MM.1S (cell line): ENCODE measurements at regions not wholly inside any gene's neighbourhood (a gene's known extent, or its start where the extent isn't known, plus 50 kb on each side); places are given as distances from the start of the nearest gene placed in this dataset.

Experiments used
- DNase-seq: peaks from one replicate; pipeline ENCODE4 v3.0.0-alpha.2; 2015
- H2AFZ ChIP-seq: fragments of 300-600 bp; sonication (generic); 2 replicates; pipeline ENCODE4 v1.6.0; 2016; ENCODE audit warnings: antibody characterized with exemption, low read length
- H3F3A ChIP-seq: fragments of 300-600 bp; sonication (generic); 2 replicates; pipeline ENCODE4 v1.6.1; 2016; ENCODE audit warnings: mild to moderate bottlenecking, antibody characterized with exemption, low read length, moderate library complexity, mixed read lengths; ENCODE audit not compliant: insufficient read depth
- H3K27ac ChIP-seq: fragments of 300-600 bp; sonication (generic); 2 replicates; pipeline ENCODE4 v1.5.1; 2016; ENCODE audit warnings: mild to moderate bottlenecking, low read length
- H3K27me3 ChIP-seq: fragments of 300-600 bp; sonication (generic); replicated peaks from 2 replicates; pipeline ENCODE4 v1.6.0; 2016; ENCODE audit warnings: low read length; ENCODE audit not compliant: insufficient read depth
- H3K36me3 ChIP-seq: fragments of 300-600 bp; sonication (generic); replicated peaks from 2 replicates; pipeline ENCODE4 v1.6.1; 2016; ENCODE audit warnings: mild to moderate bottlenecking, low read length, mixed read lengths; ENCODE audit not compliant: insufficient read depth
- H3K4me1 ChIP-seq: fragments of 300-600 bp; sonication (generic); 2 replicates; pipeline ENCODE4 v1.6.1; 2016; ENCODE audit warnings: low read length, mixed read lengths
- H3K4me2 ChIP-seq: fragments of 300-600 bp; sonication (generic); 2 replicates; pipeline ENCODE4 v1.6.0; 2016; ENCODE audit warnings: low read depth, low read length
- H3K4me3 ChIP-seq: fragments of 300-600 bp; sonication (generic); 2 replicates; pipeline ENCODE4 v1.5.1; 2016; ENCODE audit warnings: low read length, mixed read lengths
- H3K79me2 ChIP-seq: fragments of 300-600 bp; sonication (generic); 2 replicates; pipeline ENCODE4 v1.6.1; 2016; ENCODE audit warnings: mixed run types, low read length, mixed read lengths
- H3K9ac ChIP-seq: fragments of 300-600 bp; sonication (generic); 2 replicates; pipeline ENCODE4 v1.6.1; 2016; ENCODE audit warnings: low read length, mixed read lengths
- H3K9me2 ChIP-seq: fragments of 300-600 bp; sonication (generic); replicated peaks from 2 replicates; pipeline ENCODE4 v1.6.1; 2016; ENCODE audit warnings: mild to moderate bottlenecking, low read length, mixed read lengths; ENCODE audit not compliant: insufficient read depth
- H3K9me3 ChIP-seq: fragments of 300-600 bp; sonication (generic); replicated peaks from 2 replicates; pipeline ENCODE4 v1.6.1; 2016; ENCODE audit warnings: mild to moderate bottlenecking, low read length, mixed read lengths; ENCODE audit not compliant: insufficient read depth
- H4K20me1 ChIP-seq: fragments of 300-600 bp; sonication (generic); 2 replicates; pipeline ENCODE4 v1.6.1; 2016; ENCODE audit warnings: mild to moderate bottlenecking, low read length, moderate library complexity, mixed read lengths; ENCODE audit not compliant: insufficient read depth
- CTCF ChIP-seq: fragments of 300-600 bp; sonication (generic); IDR thresholded peaks from 2 replicates; pipeline ENCODE4 v1.5.1; 2016; ENCODE audit warnings: antibody characterized with exemption, low read length, mixed read lengths
- EZH2 ChIP-seq: fragments of 300-600 bp; sonication (generic); optimal IDR thresholded peaks from 2 replicates; pipeline ENCODE3; 2017; ENCODE audit warnings: low read depth, mild to moderate bottlenecking, antibody characterized with exemption, low read length, mixed read lengths
- EZH2phosphoT487 ChIP-seq: fragments of 300-600 bp; sonication (generic); IDR thresholded peaks from 2 replicates; pipeline ENCODE4 v1.6.1; 2018; ENCODE audit warnings: antibody characterized with exemption, low read length

- no peak overlapping the region for H3K9ac ChIP-seq
- TF ChIP-seq EZH2, result no peak
- no peak for TF ChIP-seq CTCF
- no peak for TF ChIP-seq EZH2phosphoT487
- no peak for DNase-seq
- no peak overlapping the region for H2AFZ ChIP-seq
- no peaks in the 10 kb centered on the region for H3K4me1 ChIP-seq
- H3K27ac ChIP-seq, result no peak overlapping the region
- H3K36me3 ChIP-seq, result no peaks in the 10 kb centered on the region
- no peaks in the 10 kb centered on the region for H3K9me2 ChIP-seq
- H4K20me1 ChIP-seq, result no peaks in the 10 kb centered on the region
- no peaks in the 10 kb centered on the region for H3K9me3 ChIP-seq
- no peaks in the 10 kb centered on the region for H3K79me2 ChIP-seq
- no peak overlapping the region for H3K4me3 ChIP-seq
- no peak overlapping the region for H3K4me2 ChIP-seq
- H3F3A ChIP-seq, result no peaks in the 10 kb centered on the region
- H3K27me3 ChIP-seq, result no peaks in the 10 kb centered on the region
Observed at GRCh38 chr13:107807306-107808073, 407.8 kb downstream of the LIG4 start.

- no peaks in the 10 kb centered on the region for H3K4me1 ChIP-seq
- H3F3A ChIP-seq, result no peaks in the 10 kb centered on the region
- no peak overlapping the region for H3K9ac ChIP-seq
- H3K36me3 ChIP-seq, result no peaks in the 10 kb centered on the region
- no peaks in the 10 kb centered on the region for H3K9me3 ChIP-seq
- no peak for DNase-seq
- H4K20me1 ChIP-seq, result no peaks in the 10 kb centered on the region
- no peaks in the 10 kb centered on the region for H3K9me2 ChIP-seq
- H3K79me2 ChIP-seq, result no peaks in the 10 kb centered on the region
- no peak for TF ChIP-seq EZH2phosphoT487
- no peak for TF ChIP-seq EZH2
- no peak for TF ChIP-seq CTCF
- H3K27me3 ChIP-seq, result no peaks in the 10 kb centered on the region
- H2AFZ ChIP-seq, result no peak overlapping the region
- no peak overlapping the region for H3K27ac ChIP-seq
- H3K4me3 ChIP-seq, result no peak overlapping the region
- H3K4me2 ChIP-seq, result no peak overlapping the region
Observed at GRCh38 chr13:107806726-107807125, 408.6 kb downstream of the LIG4 start.

- H4K20me1 ChIP-seq, result no peaks in the 10 kb centered on the region
- H3K4me1 ChIP-seq, result no peaks in the 10 kb centered on the region
- no peaks in the 10 kb centered on the region for H3K9me3 ChIP-seq
- no peak overlapping the region for H3K27ac ChIP-seq
- H3K27me3 ChIP-seq, result no peaks in the 10 kb centered on the region
- H3F3A ChIP-seq, result no peaks in the 10 kb centered on the region
- H3K4me2 ChIP-seq, result no peak overlapping the region
- H2AFZ ChIP-seq, result no peak overlapping the region
- TF ChIP-seq EZH2 (no peak), EZH2phosphoT487 (no peak), CTCF (no peak)
- no peaks in the 10 kb centered on the region for H3K9me2 ChIP-seq
- no peak overlapping the region for H3K9ac ChIP-seq
- no peak for DNase-seq
- H3K36me3 ChIP-seq, result no peaks in the 10 kb centered on the region
- no peak overlapping the region for H3K4me3 ChIP-seq
- no peaks in the 10 kb centered on the region for H3K79me2 ChIP-seq
Observed at GRCh38 chr13:107803822-107804495, 411.4 kb downstream of the LIG4 start.
